ENCODE measurements at regions not wholly inside any gene's neighbourhood (a gene's known extent, or its start where the extent isn't known, plus 50 kb on each side); places are given as distances from the start of the nearest gene placed in this dataset.

GRCh38 chr15:94677202-94677790 lies 445.9 kb downstream of the MCTP2 start (continued):
- TF ChIP-seq CHD7 (IDR thresholded peaks at IDR 0.05; ENCODE audit: insufficient replicate concordance, low read length): no peak
- TF ChIP-seq CHD2 (IDR thresholded peaks at IDR 0.05; ENCODE audit: low read length): no peak
- TF ChIP-seq TEAD4 (IDR thresholded peaks at IDR 0.05; ENCODE audit: low read depth, low read length): no peak
- no peak for TF ChIP-seq CTBP2 (IDR thresholded peaks at IDR 0.05; ENCODE audit: borderline replicate concordance, insufficient read depth, insufficient read length, low read length)
- TF ChIP-seq RAD21 (IDR thresholded peaks at IDR 0.05 in 1 of 2, conservative IDR thresholded peaks at IDR 0.05 in 1 of 2; ENCODE audit: low read depth in 2 of 2, low read length in 2 of 2): no peak
- no peak for TF ChIP-seq GABPA (IDR thresholded peaks at IDR 0.05; ENCODE audit: borderline replicate concordance, insufficient read depth, low read length)
- TF ChIP-seq KDM5A (IDR thresholded peaks at IDR 0.05; ENCODE audit: low read length): no peak
- TF ChIP-seq SRF (IDR thresholded peaks at IDR 0.05; ENCODE audit: low read depth, low read length): no peak
- no peak for TF ChIP-seq POLR2A (IDR thresholded peaks at IDR 0.05; ENCODE audit: control extremely low read depth in 1 of 2, low read depth in 2 of 2, low read length in 2 of 2)
- TF ChIP-seq BCL11A (IDR thresholded peaks at IDR 0.05; ENCODE audit: low read depth in 2 of 2, low read length in 2 of 2): no peak
- TF ChIP-seq GTF2F1 (IDR thresholded peaks at IDR 0.05; ENCODE audit: borderline replicate concordance, low read depth, low read length): no peak
- TF ChIP-seq JUN (IDR thresholded peaks at IDR 0.05; ENCODE audit: low read depth, low read length): no peak

Data from H1 (cell line).